Small intestine (tissue), 7 donors: ENCODE measurements at regions not wholly inside any gene's neighbourhood (a gene's known extent, or its start where the extent isn't known, plus 50 kb on each side); places are given as distances from the start of the nearest gene placed in this dataset.

Source experiments
- DNase-seq, 2 donors: peaks; one replicate each; pipeline versions ENCODE4 v3.0.0 to v3.0.0-alpha.2; 2013
- FAIRE-seq: peaks from 2 replicates; lab custom pipeline; 2012; peaks lifted over from hg19 to GRCh38; lab: Jason Lieb, UNC
- H3K27ac ChIP-seq, 3 donors: one replicate each; pipeline ENCODE4 v1.5.1; 2013; ENCODE audit warnings: low read length in 2 of 3, mild to moderate bottlenecking in 2 of 3, control low read depth in 1 of 3, inconsistent platforms in 1 of 3, low read depth in 1 of 3, moderate library complexity in 1 of 3
- H3K27me3 ChIP-seq, 3 donors: one replicate each; pipeline ENCODE4 v1.6.1; 2013; ENCODE audit warnings: low read length in 3 of 3, inconsistent platforms in 1 of 3; ENCODE audit not compliant: control insufficient read depth in 3 of 3, insufficient read depth in 3 of 3
- H3K36me3 ChIP-seq, 3 donors: one replicate each; pipeline ENCODE4 v1.6.1; 2013; ENCODE audit warnings: low read length in 3 of 3, inconsistent platforms in 1 of 3, low read depth in 1 of 3, mild to moderate bottlenecking in 1 of 3, moderate library complexity in 1 of 3; ENCODE audit not compliant: control insufficient read depth in 3 of 3, insufficient read depth in 2 of 3
- H3K4me1 ChIP-seq, 3 donors: one replicate each; pipeline ENCODE4 v1.6.1; 2013; ENCODE audit warnings: low read length in 2 of 3, inconsistent platforms in 1 of 3, low read depth in 1 of 3, mild to moderate bottlenecking in 1 of 3, moderate library complexity in 1 of 3; ENCODE audit not compliant: control insufficient read depth in 3 of 3, insufficient read depth in 2 of 3
- H3K4me3 ChIP-seq, 3 donors: one replicate each; pipeline ENCODE4 v1.5.1; 2013; ENCODE audit warnings: low read length in 3 of 3, control low read depth in 1 of 3, inconsistent platforms in 1 of 3, low read depth in 1 of 3, mild to moderate bottlenecking in 1 of 3, moderate library complexity in 1 of 3
- H3K9me3 ChIP-seq, 2 donors: one replicate each; pipeline ENCODE4 v1.6.1; 2013; ENCODE audit warnings: low read depth in 1 of 2, low read length in 1 of 2; ENCODE audit not compliant: control insufficient read depth in 2 of 2, insufficient read depth in 1 of 2
- WGBS, 3 donors: extraction: QIAGEN DNeasy Blood & Tissue Kit; methylation state at CpG; one replicate each; pipeline ENCODE4 v1.1.7; 2013; 5-methylcytosine and 5-hydroxymethylcytosine counted together
- donor health status: healthy with polysubstance abuse.
- donor health status: control.
- donor health status: control.
- donor health status: Bipolar disorder and iron deficiency.
- donor health status: healthy.

DNA sequence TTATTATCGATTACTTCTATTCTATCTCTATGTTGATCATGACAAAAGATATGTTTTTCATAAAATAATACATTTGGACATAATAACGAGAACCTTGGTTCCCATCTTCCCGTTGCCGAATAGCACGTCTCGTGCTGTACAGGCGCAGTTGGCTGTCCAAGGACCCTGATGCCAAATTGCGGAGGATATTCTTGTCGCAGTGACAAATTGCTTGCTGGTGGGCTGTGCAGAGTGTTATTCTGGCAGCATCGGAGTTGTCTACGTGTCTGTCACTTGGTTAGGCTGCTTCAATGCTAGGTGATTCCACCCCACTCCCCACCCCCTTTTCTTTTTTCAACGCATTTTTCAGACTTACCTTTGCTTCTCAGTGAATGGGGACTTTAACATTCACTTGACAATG lies 546.8 kb downstream of the PRKD1 start:
- H3K9me3 ChIP-seq: no peaks in the 10 kb centered on the region
- H3K27me3 ChIP-seq: no peaks in the 10 kb centered on the region
- H3K27ac ChIP-seq: no peak overlapping the region
- peaks cover 0 to 2% (median 0%) of the 10 kb centered on the region in 3 donors for H3K4me1 ChIP-seq
- H3K4me3 ChIP-seq: no peak overlapping the region
- H3K36me3 ChIP-seq: no peaks in the 10 kb centered on the region
- FAIRE-seq: no peak
- no peak for DNase-seq
- WGBS, 3 donors: 92 to 96% (median 93%) methylated on average over 12 of the region's 12 CpGs

DNA sequence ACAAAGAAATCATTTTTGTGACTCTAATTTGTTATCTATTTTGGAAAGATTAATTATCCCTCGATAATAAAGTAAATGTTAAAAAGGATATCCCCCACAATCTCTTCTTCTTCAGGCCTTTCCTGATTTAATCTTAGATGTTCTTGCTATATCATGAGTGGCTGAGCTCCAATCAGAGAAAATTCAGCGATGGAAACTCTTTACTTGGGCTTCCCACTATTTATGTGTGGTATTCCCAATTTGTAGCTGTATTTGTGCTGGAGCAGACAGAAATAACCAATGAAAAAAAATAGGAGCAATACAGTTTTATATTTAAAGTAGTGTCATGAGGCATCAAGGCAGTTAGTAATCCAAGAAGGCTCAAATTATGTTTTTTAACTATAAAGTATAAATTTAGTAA lies 539.1 kb downstream of the PRKD1 start:
- no peak overlapping the region for H3K27ac ChIP-seq
- DNase-seq (no peak), FAIRE-seq (no peak)
- H3K4me3 ChIP-seq: no peak overlapping the region
- 76 to 87% (median 81%) methylated on average over 2 of the region's 2 CpGs for WGBS, 3 donors
- no peaks in the 10 kb centered on the region for H3K9me3 ChIP-seq
- no peaks in the 10 kb centered on the region for H3K36me3 ChIP-seq
- H3K27me3 ChIP-seq: no peaks in the 10 kb centered on the region
- H3K4me1 ChIP-seq: peaks cover 0 to 10% (median 7%) of the 10 kb centered on the region in 3 donors

DNA sequence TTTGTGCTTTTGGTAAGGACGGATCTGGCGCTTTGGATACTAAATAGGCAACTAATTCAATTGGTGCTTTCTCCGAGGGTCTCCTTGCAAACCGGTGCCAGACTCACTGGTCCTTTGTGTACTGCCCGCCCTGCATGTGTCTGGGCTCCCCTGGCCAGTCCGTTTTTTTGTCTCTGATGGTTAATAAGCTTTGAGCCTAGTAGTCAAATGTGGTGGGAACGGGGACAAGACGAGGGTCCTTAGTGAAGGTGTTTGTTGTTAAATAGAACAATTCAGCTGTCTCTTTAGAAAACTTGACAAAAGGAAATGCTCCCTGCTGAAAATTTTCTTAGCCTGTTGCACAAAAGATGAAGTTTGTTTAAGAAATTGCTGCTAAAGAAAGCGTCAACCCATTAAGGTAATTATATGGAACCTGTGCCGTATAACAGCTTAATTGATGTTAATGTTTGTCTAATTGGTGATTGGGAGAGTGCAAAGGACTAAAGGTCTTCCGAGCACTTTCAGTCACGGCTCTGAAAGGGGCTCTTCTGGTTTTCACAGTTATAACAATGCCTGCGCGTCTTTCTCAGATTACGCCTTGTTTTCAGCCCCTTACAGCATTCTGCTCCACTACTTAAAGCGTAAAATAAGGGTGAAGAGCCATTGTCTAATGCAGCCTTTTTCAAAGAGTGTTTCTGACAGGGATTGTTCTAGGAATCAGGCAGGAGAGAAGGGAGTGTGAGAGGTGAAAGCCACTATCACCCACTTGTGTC lies 537.4 kb downstream of the PRKD1 start:
- Histone ChIP-seq H3K36me3 (no peaks in the 10 kb centered on the region), H3K27ac (peak overlapping the region; percentile 21 to 66 (median 60)), H3K4me1 (peaks cover 0 to 10% (median 6%) of the 10 kb centered on the region in 3 donors), H3K4me3 (peak overlapping the region in 2 of 3 donors; percentile 9 to 43), H3K9me3 (no peaks in the 10 kb centered on the region), H3K27me3 (no peaks in the 10 kb centered on the region)
- FAIRE-seq (no peak), DNase-seq (peak; percentile 69 to 87)
- 10 to 27% (median 18%) methylated on average over 16 of the region's 16 CpGs for WGBS, 3 donors

DNA sequence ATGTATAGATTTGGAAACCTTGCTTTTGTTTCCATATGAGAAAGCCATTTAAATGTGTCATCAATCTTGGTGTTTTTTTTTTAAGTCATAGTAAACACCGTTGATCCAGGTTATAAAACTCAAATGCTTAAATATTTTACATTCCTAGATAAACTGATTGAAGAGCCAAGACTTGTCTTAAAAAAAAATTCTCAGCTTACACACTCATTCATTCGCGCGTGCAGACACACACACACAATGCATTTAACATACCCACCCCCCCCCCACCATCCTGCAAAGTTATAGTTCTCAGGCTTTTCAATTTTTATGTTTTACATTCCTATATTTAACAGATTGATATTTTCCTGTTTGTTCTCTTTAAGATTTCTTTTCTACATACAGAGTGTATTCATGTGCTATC lies 536.4 kb downstream of the PRKD1 start:
- DNase-seq: peak in 1 of 2 donors; percentile 4
- no peaks in the 10 kb centered on the region for H3K9me3 ChIP-seq
- no peaks in the 10 kb centered on the region for H3K36me3 ChIP-seq
- peaks cover 0 to 10% (median 4%) of the 10 kb centered on the region in 3 donors for H3K4me1 ChIP-seq
- FAIRE-seq: no peak
- no peak overlapping the region for H3K4me3 ChIP-seq
- H3K27ac ChIP-seq: peak overlapping the region in 1 of 3 donors; percentile 8
- H3K27me3 ChIP-seq: no peaks in the 10 kb centered on the region
- WGBS, 3 donors: 7 to 60% (median 26%) methylated on average over 4 of the region's 4 CpGs

DNA sequence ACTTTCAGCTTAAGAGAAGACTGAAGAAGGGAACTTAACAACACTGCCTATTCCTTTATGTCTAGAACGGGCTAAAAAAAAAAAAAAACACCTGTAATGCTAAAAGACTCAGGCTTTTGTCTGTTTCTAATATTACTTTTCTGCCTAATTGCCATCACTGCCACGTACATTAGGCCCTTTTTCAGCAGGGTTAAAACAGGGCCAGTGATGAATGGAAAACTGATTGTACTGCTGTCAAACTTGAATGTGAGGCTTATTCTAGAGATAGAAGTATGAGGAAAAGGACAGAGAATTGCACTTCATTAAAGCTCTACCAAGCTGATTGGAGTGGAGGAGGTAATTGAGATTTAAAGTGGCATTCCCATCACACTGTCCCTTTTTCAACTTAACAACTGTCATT lies 535.8 kb downstream of the PRKD1 start:
- Histone ChIP-seq H3K36me3 (no peaks in the 10 kb centered on the region), H3K27me3 (no peaks in the 10 kb centered on the region), H3K4me3 (no peak overlapping the region), H3K4me1 (peaks cover 0 to 10% (median 4%) of the 10 kb centered on the region in 3 donors), H3K27ac (peak overlapping the region in 2 of 3 donors; percentile 8 to 71), H3K9me3 (no peaks in the 10 kb centered on the region)
- no peak for FAIRE-seq
- 7 to 41% (median 11%) methylated on average over 2 of the region's 2 CpGs for WGBS, 3 donors
- peak in 1 of 2 donors; percentile 28 for DNase-seq

DNA sequence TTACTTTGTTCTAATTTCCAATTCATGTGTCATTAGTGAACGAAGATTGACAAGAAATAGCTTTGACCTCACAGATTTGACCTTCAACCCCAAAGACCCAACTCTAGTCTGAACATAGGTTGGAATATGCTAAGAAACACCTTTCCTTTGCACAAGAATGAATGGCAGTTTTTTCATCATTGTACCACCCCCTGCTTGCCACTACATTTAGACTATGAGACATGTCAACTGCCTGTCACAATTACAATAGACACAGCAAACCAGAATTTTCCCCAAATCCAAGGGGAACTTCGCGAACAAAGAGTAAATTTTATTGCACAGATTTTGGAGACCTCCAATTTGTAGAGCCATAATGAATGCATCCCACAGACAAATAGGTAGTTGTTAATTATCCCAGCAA lies 535.4 kb downstream of the PRKD1 start:
- Histone ChIP-seq H3K4me1 (peaks cover 0 to 10% (median 4%) of the 10 kb centered on the region in 3 donors), H3K4me3 (no peak overlapping the region), H3K27me3 (no peaks in the 10 kb centered on the region), H3K27ac (peak overlapping the region in 2 of 3 donors; percentile 8 to 71), H3K36me3 (no peaks in the 10 kb centered on the region), H3K9me3 (no peaks in the 10 kb centered on the region)
- DNase-seq: no peak
- WGBS, 3 donors: 74 to 89% (median 80%) methylated on average over 3 of the region's 3 CpGs
- FAIRE-seq: no peak

DNA sequence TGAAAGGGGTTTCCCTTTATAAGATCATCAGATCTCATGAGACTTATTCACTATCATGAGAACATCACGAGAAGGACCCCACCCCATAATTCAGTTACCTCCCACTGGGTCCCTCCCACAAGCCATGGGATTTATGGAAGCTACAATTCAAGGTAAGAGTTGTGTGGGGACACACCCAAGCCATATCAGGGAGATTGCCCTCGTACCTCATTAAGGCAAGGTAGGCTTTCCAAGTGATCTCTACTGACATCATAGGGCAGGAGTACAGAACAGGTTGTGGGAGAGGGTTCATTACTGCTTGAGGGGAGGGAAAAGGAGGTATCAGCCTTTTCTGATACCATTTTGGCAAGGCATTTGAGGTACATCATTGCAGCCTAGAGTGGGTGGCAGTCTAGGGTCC lies 524.6 kb downstream of the PRKD1 start:
- Histone ChIP-seq H3K27ac (peak overlapping the region in 2 of 3 donors; percentile 19 to 32), H3K36me3 (no peaks in the 10 kb centered on the region), H3K27me3 (no peaks in the 10 kb centered on the region), H3K4me3 (no peak overlapping the region), H3K9me3 (no peaks in the 10 kb centered on the region), H3K4me1 (peaks cover 0 to 3% (median 0%) of the 10 kb centered on the region in 3 donors)
- DNase-seq (peak; percentile 69 to 91), FAIRE-seq (no peak)
- WGBS, 3 donors: 3 to 38% (median 26%) methylated on average over 2 of the region's 2 CpGs

DNA sequence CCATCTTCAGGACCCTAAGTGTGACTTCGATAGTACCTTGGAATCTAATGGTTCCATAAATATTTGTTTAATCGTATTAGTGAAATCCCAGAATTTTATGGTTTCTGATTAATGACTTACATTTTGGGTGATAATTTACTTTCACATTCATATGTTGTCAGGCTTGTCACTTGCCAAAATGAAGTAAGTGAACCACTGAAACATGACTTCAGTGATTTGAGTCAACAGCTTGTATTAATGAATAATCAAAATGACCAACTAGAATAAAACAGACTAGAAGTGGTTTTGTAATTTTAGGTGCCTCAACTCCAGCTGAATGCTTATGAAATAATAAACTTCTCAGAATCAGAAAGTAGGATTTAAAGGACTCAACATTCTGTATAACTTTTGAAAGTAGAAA lies 517.1 kb downstream of the PRKD1 start:
- Histone ChIP-seq H3K4me3 (no peak overlapping the region), H3K27ac (no peak overlapping the region), H3K36me3 (no peaks in the 10 kb centered on the region), H3K9me3 (peaks cover 1 to 7% of the 10 kb centered on the region in 2 donors), H3K4me1 (no peaks in the 10 kb centered on the region), H3K27me3 (no peaks in the 10 kb centered on the region)
- DNase-seq: no peak
- no peak for FAIRE-seq
- WGBS, 3 donors: 9 to 49% (median 31%) methylated on average over 2 of the region's 2 CpGs
